WI38 (cell line): ENCODE measurements at regions not wholly inside any gene's neighbourhood (a gene's known extent, or its start where the extent isn't known, plus 50 kb on each side); places are given as distances from the start of the nearest gene placed in this dataset.

Experiments
- H3K4me3 ChIP-seq: 2 replicates; pipeline ENCODE4 v1.5.1; 2011; ENCODE audit warnings: low read depth, mild to moderate bottlenecking, control low read depth, low read length
- CTCF ChIP-seq: IDR thresholded peaks from 2 replicates; pipeline ENCODE4 v1.5.1; 2012; ENCODE audit warnings: low read depth, mild to moderate bottlenecking, control low read depth, low read length

- no peak for TF ChIP-seq CTCF
- H3K4me3 ChIP-seq = no peak overlapping the region
Observed at GRCh38 chr3:26536955-26537354, 85.6 kb upstream of the LRRC3B start.

GRCh38 chr3:26550413-26550812 lies 72.2 kb upstream of the LRRC3B start:
- no peak for TF ChIP-seq CTCF
- H3K4me3 ChIP-seq = no peak overlapping the region

- no peak for TF ChIP-seq CTCF
- no peak overlapping the region for H3K4me3 ChIP-seq
Observed at GRCh38 chr3:26556637-26557036, 65.9 kb upstream of the LRRC3B start.

- H3K4me3 ChIP-seq = no peak overlapping the region
- TF ChIP-seq CTCF = no peak
Observed at GRCh38 chr3:26558257-26558656, 64.3 kb upstream of the LRRC3B start.

GRCh38 chr3:26559227-26559626 lies 63.3 kb upstream of the LRRC3B start:
- H3K4me3 ChIP-seq = no peak overlapping the region
- TF ChIP-seq CTCF = no peak

GRCh38 chr3:26560081-26560480 lies 62.5 kb upstream of the LRRC3B start:
- TF ChIP-seq CTCF = no peak
- no peak overlapping the region for H3K4me3 ChIP-seq

- TF ChIP-seq CTCF = no peak
- no peak overlapping the region for H3K4me3 ChIP-seq
Observed at GRCh38 chr3:26562021-26562768, 60.4 kb upstream of the LRRC3B start.
